NCI-H1048 (cell line): ENCODE measurements at regions not wholly inside any gene's neighbourhood (a gene's known extent, or its start where the extent isn't known, plus 50 kb on each side); places are given as distances from the start of the nearest gene placed in this dataset.

ENCODE experiments used
- DNase-seq: peaks from one replicate; lab custom pipeline; 2025; lab: John Stamatoyannopoulos, UW

- DNase-seq: no peak
Observed at GRCh38 chr7:110043519-110043918, 1047.4 kb upstream of the LRRN3 start.

- DNase-seq: no peak
Observed at GRCh38 chr7:110050785-110051184, 1040.1 kb upstream of the LRRN3 start.

GRCh38 chr7:110051372-110051771 lies 1039.6 kb upstream of the LRRN3 start:
- no peak for DNase-seq

GRCh38 chr7:110056331-110056730 lies 1034.6 kb upstream of the LRRN3 start:
- DNase-seq: no peak

- no peak for DNase-seq
Observed at GRCh38 chr7:110058401-110058800, 1032.5 kb upstream of the LRRN3 start.

GRCh38 chr7:110061387-110061786 lies 1029.5 kb upstream of the LRRN3 start:
- no peak for DNase-seq

GRCh38 chr7:110065121-110065520 lies 1025.8 kb upstream of the LRRN3 start:
- no peak for DNase-seq

- DNase-seq: no peak
Observed at GRCh38 chr7:110066843-110067242, 1024.1 kb upstream of the LRRN3 start.

- no peak for DNase-seq
Observed at GRCh38 chr7:110071192-110071591, 1019.7 kb upstream of the LRRN3 start.

- no peak for DNase-seq
Observed at GRCh38 chr7:110075450-110075849, 1015.5 kb upstream of the LRRN3 start.

GRCh38 chr7:110076194-110076593 lies 1014.7 kb upstream of the LRRN3 start:
- no peak for DNase-seq

GRCh38 chr7:110084181-110084807 lies 1006.6 kb upstream of the LRRN3 start:
- no peak for DNase-seq

GRCh38 chr7:110090110-110090820 lies 1000.7 kb upstream of the LRRN3 start:
- DNase-seq: no peak

- no peak for DNase-seq
Observed at GRCh38 chr7:110095372-110096052, 995.4 kb upstream of the LRRN3 start.

GRCh38 chr7:110104243-110104642 lies 986.7 kb upstream of the LRRN3 start:
- no peak for DNase-seq

- DNase-seq: no peak
Observed at GRCh38 chr7:110105307-110105706, 985.6 kb upstream of the LRRN3 start.

- no peak for DNase-seq
Observed at GRCh38 chr7:110105840-110106239, 985.1 kb upstream of the LRRN3 start.

GRCh38 chr7:110119883-110120581 lies 970.9 kb upstream of the LRRN3 start:
- DNase-seq: no peak

- no peak for DNase-seq
Observed at GRCh38 chr7:110129159-110129558, 961.8 kb upstream of the LRRN3 start.

GRCh38 chr7:110130669-110131068 lies 960.3 kb upstream of the LRRN3 start:
- no peak for DNase-seq

- DNase-seq: no peak
Observed at GRCh38 chr7:110131344-110131743, 959.6 kb upstream of the LRRN3 start.

- DNase-seq: no peak
Observed at GRCh38 chr7:110139056-110139455, 951.9 kb upstream of the LRRN3 start.
